SK-N-MC (cell line): ENCODE measurements at regions not wholly inside any gene's neighbourhood (a gene's known extent, or its start where the extent isn't known, plus 50 kb on each side); places are given as distances from the start of the nearest gene placed in this dataset.

Source experiments
- EZH2 ChIP-seq: fragments of 200-600 bp; sonication (generic); IDR thresholded peaks from one replicate; pipeline ENCODE4 v1.6.1; 2017; ENCODE audit warnings: antibody characterized with exemption
- FOXP2 ChIP-seq: optimal IDR thresholded peaks from 2 replicates; pipeline ENCODE3; 2011; ENCODE audit warnings: mild to moderate bottlenecking, moderate library complexity; ENCODE audit not compliant: insufficient read depth; ENCODE audit errors: extremely low read length, control extremely low read depth
- POLR2AphosphoS5 ChIP-seq: IDR thresholded peaks from 2 replicates; pipeline ENCODE4 v1.6.1; 2012; ENCODE audit warnings: mild to moderate bottlenecking, low read depth, low read length, borderline replicate concordance

GRCh38 chr2:238591732-238592131 is 165.0 kb downstream of the ASB1 start:
- TF ChIP-seq POLR2AphosphoS5 (no peak), FOXP2 (no peak), EZH2 (no peak)
